ENCODE measurements at regions not wholly inside any gene's neighbourhood (a gene's known extent, or its start where the extent isn't known, plus 50 kb on each side); places are given as distances from the start of the nearest gene placed in this dataset.

- no peak for ATAC-seq
- Histone ChIP-seq H3K4me3 (no peak overlapping the region), H3K9me3 (no peaks in the 10 kb centered on the region), H3K27me3 (no peaks in the 10 kb centered on the region), H3K27ac (no peak overlapping the region), H3K36me3 (no peaks in the 10 kb centered on the region), H3K4me1 (no peaks in the 10 kb centered on the region)
- no peak for TF ChIP-seq CTCF (IDR thresholded peaks at IDR 0.05)
- DNase-seq, result no peak
- intact Hi-C loops (cut with DNase I), result no loop called here
Observed at GRCh38 chr2:71990826-71991225, 156.8 kb downstream of the CYP26B1 start.

DNA sequence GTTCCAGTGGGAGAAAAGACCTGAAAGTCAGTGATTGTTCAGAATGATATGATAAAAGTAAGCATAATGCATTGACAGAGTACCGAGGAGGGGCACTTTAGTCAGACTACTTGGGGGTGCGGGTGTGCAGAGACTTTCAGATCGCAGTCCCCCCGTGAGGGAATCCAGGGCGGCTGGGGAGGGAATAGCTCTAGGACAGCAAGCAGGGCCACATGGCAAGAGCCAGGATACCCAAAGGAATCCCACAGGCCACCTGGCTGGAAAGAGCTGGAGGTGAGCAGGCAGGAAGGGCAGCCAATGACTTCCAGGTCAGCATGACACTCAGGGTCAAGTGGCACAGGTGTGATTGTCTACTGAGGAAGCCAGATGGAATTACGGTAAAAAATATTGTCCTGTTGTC, 157.5 kb downstream of the CYP26B1 start:
- Histone ChIP-seq H3K9me3 (no peaks in the 10 kb centered on the region), H3K4me1 (no peaks in the 10 kb centered on the region), H3K4me3 (no peak overlapping the region), H3K27me3 (no peaks in the 10 kb centered on the region), H3K36me3 (no peaks in the 10 kb centered on the region), H3K27ac (no peak overlapping the region)
- ATAC-seq (no peak), DNase-seq (no peak)
- intact Hi-C loops (cut with DNase I), result no loop called here
- TF ChIP-seq CTCF (IDR thresholded peaks at IDR 0.05), result no peak

- intact Hi-C loops (cut with DNase I), result no loop called here
- Histone ChIP-seq H3K4me3 (no peak overlapping the region), H3K27me3 (no peaks in the 10 kb centered on the region), H3K9me3 (no peaks in the 10 kb centered on the region), H3K4me1 (no peaks in the 10 kb centered on the region), H3K36me3 (no peaks in the 10 kb centered on the region), H3K27ac (no peak overlapping the region)
- DNase-seq (no peak), ATAC-seq (no peak)
- no peak for TF ChIP-seq CTCF (IDR thresholded peaks at IDR 0.05)
Observed at GRCh38 chr2:71989671-71990070, 158.0 kb downstream of the CYP26B1 start.

DNA sequence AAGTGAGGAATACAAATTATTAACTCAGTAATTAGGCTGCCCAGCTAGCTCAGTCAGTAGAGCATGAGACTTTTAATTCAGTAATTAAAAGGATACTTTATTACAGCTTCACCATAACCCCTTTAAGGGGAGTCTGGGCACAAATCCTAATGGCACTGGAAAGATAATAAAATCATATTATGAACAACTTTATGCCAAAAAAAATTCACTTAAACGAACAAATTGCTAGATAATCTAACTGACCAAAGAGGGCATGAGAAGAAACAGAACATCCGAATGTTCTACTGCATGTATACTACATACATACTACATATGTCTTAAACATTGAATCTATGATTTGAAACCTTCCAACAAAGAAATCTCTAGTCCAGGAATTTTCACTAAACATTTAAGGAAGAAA, 159.5 kb downstream of the CYP26B1 start:
- Histone ChIP-seq H3K27me3 (no peaks in the 10 kb centered on the region), H3K4me1 (no peaks in the 10 kb centered on the region), H3K27ac (no peak overlapping the region), H3K4me3 (no peak overlapping the region), H3K36me3 (no peaks in the 10 kb centered on the region), H3K9me3 (no peaks in the 10 kb centered on the region)
- no peak for TF ChIP-seq CTCF (IDR thresholded peaks at IDR 0.05)
- intact Hi-C loops (cut with DNase I), result no loop called here
- DNase-seq (no peak), ATAC-seq (no peak)

- DNase-seq (no peak), ATAC-seq (no peak)
- Histone ChIP-seq H3K4me1 (no peaks in the 10 kb centered on the region), H3K27ac (no peak overlapping the region), H3K9me3 (peaks cover 0 to 6% of the 10 kb centered on the region in 2 donors), H3K36me3 (no peaks in the 10 kb centered on the region), H3K4me3 (no peak overlapping the region), H3K27me3 (peaks cover 0 to 9% of the 10 kb centered on the region in 2 donors)
- TF ChIP-seq CTCF (IDR thresholded peaks at IDR 0.05), result no peak
- intact Hi-C loops (cut with DNase I), result no loop called here
Observed at GRCh38 chr2:71976685-71977084, 171.0 kb downstream of the CYP26B1 start.

Measured in left lung (tissue), 4 donors.